NT2/D1 (cell line): ENCODE measurements at regions not wholly inside any gene's neighbourhood (a gene's known extent, or its start where the extent isn't known, plus 50 kb on each side); places are given as distances from the start of the nearest gene placed in this dataset.

Experiments used
- DNase-seq: peaks from one replicate; pipeline ENCODE4 v3.0.0-alpha.2; 2011; ENCODE audit warnings: low read depth, low spot score
- H3K27me3 ChIP-seq: 2 replicates; pipeline ENCODE4 v1.6.0; 2011; ENCODE audit warnings: mild to moderate bottlenecking; ENCODE audit not compliant: insufficient read length, insufficient read depth
- H3K36me3 ChIP-seq: 2 replicates; pipeline ENCODE4 v1.6.1; 2011; ENCODE audit warnings: mild to moderate bottlenecking, low read length, mixed read lengths; ENCODE audit not compliant: insufficient read depth, insufficient read length
- H3K4me1 ChIP-seq: 2 replicates; pipeline ENCODE4 v1.5.1; 2011; ENCODE audit not compliant: insufficient read depth, insufficient read length
- H3K4me3 ChIP-seq: 2 replicates; pipeline ENCODE4 v1.5.1; 2011; ENCODE audit warnings: low read depth; ENCODE audit not compliant: insufficient read length
- H3K9ac ChIP-seq: 2 replicates; pipeline ENCODE4 v1.6.0; 2011; ENCODE audit warnings: low read depth; ENCODE audit not compliant: insufficient read length
- H3K9me3 ChIP-seq: 2 replicates; pipeline ENCODE4 v1.5.1; 2011; ENCODE audit warnings: mild to moderate bottlenecking, low read length; ENCODE audit not compliant: insufficient read depth
- SUZ12 ChIP-seq: IDR thresholded peaks from 2 replicates; pipeline ENCODE4 v1.6.1; 2011; ENCODE audit not compliant: insufficient read length, insufficient read depth; ENCODE audit errors: extremely low read depth
- YY1 ChIP-seq: IDR thresholded peaks from 2 replicates; pipeline ENCODE4 v1.6.1; 2011; ENCODE audit not compliant: insufficient read length, insufficient read depth
- ZNF274 ChIP-seq: IDR thresholded peaks from 2 replicates; pipeline ENCODE4 v1.6.1; 2011; ENCODE audit warnings: mild to moderate bottlenecking, low read depth, low read length

DNA sequence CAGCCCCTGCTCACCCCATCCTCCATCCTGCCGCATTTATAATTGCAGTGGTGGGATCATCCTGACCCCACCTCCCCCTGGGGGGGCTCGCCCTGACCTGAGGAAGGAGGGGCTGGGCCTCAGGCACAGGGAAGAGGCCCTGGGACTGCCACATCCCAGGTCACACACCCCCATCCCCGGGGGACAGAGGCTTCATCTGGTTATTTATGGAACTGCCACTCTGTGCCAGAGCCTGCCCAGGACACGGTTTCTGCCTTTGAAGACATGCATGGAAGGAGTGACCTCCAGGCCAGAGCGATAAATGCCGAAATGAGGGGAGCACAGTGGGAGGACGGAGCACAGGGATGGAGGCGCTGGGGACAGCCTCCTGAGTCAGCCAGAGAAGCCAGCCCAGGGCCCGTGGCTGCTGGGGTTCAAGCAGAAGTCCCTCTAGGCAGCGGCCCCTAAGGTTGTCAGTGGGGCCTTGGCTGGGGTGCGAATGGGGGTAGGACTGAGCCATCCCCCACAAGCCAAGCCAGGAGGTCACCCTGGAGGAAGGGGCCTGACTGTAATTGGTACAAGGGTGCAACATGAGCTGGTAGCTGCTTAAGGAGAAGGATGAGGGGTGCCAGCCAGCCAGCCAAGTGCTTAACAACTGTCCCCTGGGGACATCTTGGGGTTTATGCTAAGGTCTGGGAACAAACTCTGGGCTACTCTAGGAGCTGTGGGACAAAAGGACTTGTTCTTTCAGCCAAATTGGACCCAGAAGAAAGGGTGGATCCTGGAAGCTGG is 51.4 kb upstream of the SHISAL1 start:
- Histone ChIP-seq H3K9me3 (peaks cover 5% of the 10 kb centered on the region; the same call in 1 of the 2 replicates), H3K27me3 (no peaks in the 10 kb centered on the region), H3K4me3 (no peak overlapping the region), H3K9ac (peak overlapping the region; percentile 50), H3K36me3 (no peaks in the 10 kb centered on the region), H3K4me1 (peaks cover 12% of the 10 kb centered on the region)
- no peak for DNase-seq
- no peak for TF ChIP-seq ZNF274
- no peak for TF ChIP-seq SUZ12
- TF ChIP-seq YY1, result no peak

DNA sequence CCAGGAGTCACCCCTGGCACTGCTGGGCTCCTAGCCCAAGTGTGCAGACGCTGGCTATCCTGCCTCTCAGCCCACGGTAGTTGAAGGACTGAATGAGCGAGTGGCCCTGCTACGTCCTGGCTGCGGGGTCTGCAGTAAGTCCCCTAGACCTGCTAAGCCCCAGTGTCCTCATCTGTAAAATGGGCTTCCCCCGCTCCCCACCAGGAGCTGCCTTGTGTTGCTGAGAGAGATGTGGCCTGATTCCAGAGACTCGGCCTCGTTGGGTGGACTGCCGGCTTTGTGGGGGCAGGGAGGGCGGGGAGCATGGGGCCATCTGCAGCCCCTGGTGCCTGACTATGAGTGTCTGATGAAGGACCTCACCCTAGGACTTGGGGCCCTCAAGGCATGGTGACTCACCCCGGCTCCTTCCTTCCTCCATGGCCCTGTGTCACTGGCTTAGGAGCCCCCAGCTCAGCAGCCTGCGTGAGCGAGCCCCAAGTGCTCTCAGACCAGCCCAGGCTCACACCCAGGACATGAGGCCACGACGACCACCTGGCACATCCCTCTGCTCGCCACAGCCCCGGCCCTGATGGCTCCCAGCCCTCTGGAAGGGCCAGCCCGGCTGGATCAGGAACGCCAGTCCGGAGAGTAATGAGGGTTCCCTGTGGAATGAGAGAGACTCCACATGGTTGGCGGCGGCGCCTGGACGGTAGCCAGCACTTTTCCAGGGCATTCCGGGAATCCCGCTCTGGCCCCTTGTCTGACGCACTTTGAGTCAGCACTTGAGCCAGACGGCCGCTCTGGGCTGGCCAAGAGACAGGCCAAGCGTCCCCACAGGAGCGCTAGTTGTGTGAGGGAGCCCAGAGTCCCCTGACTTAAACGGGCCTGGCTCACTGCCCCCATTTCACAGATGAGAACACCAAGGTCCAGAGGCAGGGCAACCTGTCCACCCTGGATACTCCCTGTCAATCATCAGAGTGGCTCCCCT is 50.5 kb upstream of the SHISAL1 start:
- H3K36me3 ChIP-seq, result no peaks in the 10 kb centered on the region
- peaks cover 5% of the 10 kb centered on the region; the same call in 1 of the 2 replicates for H3K9me3 ChIP-seq
- H3K27me3 ChIP-seq, result no peaks in the 10 kb centered on the region
- H3K9ac ChIP-seq, result no peak overlapping the region
- H3K4me1 ChIP-seq, result peaks cover 9% of the 10 kb centered on the region
- DNase-seq, result no peak
- no peak overlapping the region for H3K4me3 ChIP-seq
- TF ChIP-seq YY1 (no peak), SUZ12 (no peak), ZNF274 (no peak)

DNA sequence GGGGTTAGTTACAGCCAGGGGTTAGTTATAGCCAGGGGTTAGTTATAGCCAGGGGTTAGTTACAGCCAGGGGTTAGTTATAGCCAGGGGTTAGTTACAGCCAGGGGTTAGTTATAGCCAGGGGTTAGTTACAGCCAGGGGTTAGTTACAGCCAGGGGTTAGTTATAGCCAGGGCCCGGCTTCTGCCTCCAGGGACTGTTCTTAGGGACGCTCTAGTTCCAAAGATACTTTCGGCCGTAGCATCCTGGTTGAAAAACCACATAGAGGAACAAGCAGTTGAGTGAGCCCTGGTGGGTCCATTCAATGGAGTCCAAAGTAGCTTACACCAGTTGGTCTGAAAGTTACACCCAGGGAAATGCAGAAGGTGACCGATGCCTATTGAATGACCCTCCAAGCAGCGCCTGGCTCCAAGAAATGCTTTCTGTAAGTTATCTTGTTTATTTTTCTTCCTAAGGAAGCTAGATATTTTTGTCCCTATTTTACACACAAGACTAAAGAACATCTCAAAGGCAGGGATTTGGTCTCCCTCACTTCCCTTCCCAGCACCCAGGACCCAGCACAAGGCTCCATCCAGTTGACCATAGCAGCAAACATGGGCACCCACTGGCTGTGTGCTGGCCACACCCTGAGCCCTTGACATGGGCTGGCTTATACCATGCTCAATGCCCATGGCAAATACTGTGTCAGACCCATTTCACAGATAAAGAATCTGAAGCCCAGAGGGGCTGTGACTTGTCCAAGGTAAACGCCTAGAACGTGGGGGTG is 49.7 kb upstream of the SHISAL1 start:
- no peaks in the 10 kb centered on the region for H3K36me3 ChIP-seq
- peaks cover 5% of the 10 kb centered on the region; the same call in 1 of the 2 replicates for H3K9me3 ChIP-seq
- no peak for DNase-seq
- no peak overlapping the region for H3K9ac ChIP-seq
- H3K4me3 ChIP-seq, result no peak overlapping the region
- peaks cover 9% of the 10 kb centered on the region for H3K4me1 ChIP-seq
- TF ChIP-seq SUZ12 (no peak), ZNF274 (no peak), YY1 (no peak)
- H3K27me3 ChIP-seq, result no peaks in the 10 kb centered on the region
